AG09309 (cell line): ENCODE measurements at regions not wholly inside any gene's neighbourhood (a gene's known extent, or its start where the extent isn't known, plus 50 kb on each side); places are given as distances from the start of the nearest gene placed in this dataset.

Experiments used
- DNase-seq: peaks from one replicate; pipeline ENCODE4 v3.0.0-alpha.2; 2010; ENCODE audit warnings: low read depth
- H3K4me3 ChIP-seq: 2 replicates; pipeline ENCODE4 v1.5.1; 2011; ENCODE audit warnings: mild to moderate bottlenecking, low read depth, low read length, moderate library complexity; ENCODE audit not compliant: control insufficient read depth
- TF ChIP-seq, protein P1 (sequence below): IDR thresholded peaks from 2 replicates; pipeline ENCODE4 v1.5.1; 2011; ENCODE audit warnings: mild to moderate bottlenecking, low read depth, low read length, inconsistent platforms; ENCODE audit not compliant: insufficient read depth, control insufficient read depth; ENCODE audit errors: missing control alignments

GRCh38 chr1:58939146-58939545 lies 155.3 kb upstream of the JUN start:
- no peak for DNase-seq
- TF ChIP-seq, protein P1, sequence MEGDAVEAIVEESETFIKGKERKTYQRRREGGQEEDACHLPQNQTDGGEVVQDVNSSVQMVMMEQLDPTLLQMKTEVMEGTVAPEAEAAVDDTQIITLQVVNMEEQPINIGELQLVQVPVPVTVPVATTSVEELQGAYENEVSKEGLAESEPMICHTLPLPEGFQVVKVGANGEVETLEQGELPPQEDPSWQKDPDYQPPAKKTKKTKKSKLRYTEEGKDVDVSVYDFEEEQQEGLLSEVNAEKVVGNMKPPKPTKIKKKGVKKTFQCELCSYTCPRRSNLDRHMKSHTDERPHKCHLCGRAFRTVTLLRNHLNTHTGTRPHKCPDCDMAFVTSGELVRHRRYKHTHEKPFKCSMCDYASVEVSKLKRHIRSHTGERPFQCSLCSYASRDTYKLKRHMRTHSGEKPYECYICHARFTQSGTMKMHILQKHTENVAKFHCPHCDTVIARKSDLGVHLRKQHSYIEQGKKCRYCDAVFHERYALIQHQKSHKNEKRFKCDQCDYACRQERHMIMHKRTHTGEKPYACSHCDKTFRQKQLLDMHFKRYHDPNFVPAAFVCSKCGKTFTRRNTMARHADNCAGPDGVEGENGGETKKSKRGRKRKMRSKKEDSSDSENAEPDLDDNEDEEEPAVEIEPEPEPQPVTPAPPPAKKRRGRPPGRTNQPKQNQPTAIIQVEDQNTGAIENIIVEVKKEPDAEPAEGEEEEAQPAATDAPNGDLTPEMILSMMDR, result no peak
- no peak overlapping the region for H3K4me3 ChIP-seq

DNA sequence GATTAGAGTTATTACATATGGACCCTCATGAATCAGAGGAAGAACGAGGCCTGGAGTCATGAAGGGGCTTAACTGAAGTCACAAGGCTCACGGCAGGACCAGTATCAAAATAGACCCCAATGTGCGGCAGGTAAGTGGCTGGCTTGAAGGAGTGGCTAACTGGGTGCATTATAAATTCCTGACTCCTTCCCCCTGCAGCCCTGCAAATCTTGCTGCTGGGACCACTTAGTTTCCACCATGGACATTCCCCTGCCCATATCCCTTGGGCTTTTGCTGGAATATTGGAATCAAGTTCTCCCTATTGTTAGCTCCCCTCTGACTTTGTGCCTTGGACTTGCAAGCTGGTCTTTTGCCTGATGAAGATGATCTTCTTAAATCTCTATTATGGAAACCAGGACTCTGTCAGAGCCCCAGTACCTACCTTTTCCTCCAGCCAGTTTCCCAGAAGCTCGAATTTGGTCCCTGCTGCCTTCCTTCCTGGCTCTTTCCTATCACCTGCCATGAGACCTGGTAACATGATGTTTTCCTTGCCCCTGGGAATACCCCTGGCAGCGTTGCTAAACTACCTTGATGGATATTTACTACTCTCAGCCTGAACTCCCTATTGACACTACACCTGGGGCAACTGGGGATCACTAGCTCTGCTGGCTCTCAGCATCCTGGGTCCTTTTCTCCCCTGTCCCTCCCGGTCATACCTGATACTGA lies 156.0 kb upstream of the JUN start:
- no peak for DNase-seq
- no peak overlapping the region for H3K4me3 ChIP-seq
- TF ChIP-seq, protein P1, result no peak

DNA sequence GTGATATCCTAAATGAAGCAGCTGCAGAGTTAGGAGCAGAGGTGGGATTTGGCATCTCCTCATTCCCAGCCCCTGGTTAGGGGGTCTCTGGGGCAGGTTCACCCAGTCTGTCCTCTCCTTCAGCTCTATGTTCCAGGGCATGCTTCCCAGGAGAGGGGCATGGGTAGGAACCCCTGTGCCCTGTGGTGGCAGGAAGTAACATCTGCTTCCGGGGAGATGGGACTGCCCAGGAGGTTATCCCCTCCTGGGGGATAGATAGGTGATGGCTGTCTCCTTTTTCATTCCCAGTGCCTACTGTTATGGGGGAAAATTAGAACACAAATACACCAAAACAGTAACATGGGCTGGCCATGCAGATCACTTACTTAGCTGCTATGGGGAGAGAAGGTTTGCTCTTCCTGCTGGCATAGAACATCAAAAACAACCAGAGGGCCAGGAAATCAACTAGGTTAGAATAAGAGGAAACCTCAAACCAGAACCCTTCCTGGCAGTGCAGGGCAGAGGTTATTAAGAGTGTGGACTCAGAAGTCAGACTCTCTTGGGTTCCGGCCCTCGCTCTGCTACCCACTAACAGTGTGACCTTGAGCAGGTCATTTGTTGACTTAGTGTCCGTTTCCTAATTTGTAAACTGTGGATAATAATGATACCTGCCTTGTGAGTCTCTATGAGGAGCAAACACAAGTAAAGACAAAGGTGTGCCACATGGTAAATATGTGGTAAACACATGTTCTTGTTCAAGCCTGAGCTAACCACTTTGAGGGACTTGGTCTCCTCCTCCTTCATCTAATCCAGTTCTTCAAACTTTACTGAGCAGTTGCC lies 157.8 kb upstream of the JUN start:
- no peak for DNase-seq
- TF ChIP-seq, protein P1, result no peak
- H3K4me3 ChIP-seq, result no peak overlapping the region

DNA sequence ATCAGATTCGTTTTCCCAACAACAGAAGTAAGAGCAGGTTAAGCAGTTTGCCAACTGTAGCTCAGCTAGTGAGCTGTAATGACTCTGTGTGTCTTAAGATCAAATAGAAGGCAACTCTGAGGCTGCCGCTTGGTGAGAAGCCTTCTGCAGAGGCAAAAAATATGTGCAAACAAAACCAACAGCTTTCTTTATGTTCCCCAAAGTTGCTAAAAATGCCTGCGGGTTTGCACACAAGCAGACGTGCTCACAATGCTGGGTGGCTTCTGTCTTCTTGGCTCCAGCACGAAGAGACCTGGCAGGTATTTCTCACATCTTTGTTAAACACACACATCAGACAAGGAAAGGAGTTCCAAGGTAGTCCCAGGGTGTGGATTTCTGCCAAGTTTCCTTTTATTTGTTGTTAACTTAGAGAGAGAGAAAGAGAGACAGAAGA lies 158.9 kb upstream of the JUN start:
- H3K4me3 ChIP-seq, result no peak overlapping the region
- TF ChIP-seq, protein P1, result no peak
- no peak for DNase-seq

DNA sequence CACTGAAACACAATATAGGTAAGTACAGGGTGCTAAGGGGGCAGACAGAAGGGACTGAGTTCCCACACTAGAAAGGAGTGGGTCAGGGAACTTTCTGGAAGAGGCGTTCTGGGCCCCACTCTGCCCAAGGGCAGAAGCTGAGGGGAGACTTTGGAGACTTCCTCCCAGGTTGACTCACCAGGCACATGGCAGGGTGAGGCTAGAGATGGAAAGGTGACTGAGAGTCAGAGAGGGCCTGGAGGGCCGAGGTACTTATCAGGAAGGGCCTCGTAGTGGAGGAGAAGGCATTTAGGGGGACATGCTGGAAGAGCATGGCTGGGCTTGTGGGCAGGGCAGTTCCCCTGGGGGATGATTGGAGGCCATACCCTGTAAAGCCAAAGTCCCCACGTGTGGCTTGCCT lies 159.9 kb upstream of the JUN start:
- TF ChIP-seq, protein P1, result no peak
- no peak for DNase-seq
- H3K4me3 ChIP-seq, result no peak overlapping the region

DNA sequence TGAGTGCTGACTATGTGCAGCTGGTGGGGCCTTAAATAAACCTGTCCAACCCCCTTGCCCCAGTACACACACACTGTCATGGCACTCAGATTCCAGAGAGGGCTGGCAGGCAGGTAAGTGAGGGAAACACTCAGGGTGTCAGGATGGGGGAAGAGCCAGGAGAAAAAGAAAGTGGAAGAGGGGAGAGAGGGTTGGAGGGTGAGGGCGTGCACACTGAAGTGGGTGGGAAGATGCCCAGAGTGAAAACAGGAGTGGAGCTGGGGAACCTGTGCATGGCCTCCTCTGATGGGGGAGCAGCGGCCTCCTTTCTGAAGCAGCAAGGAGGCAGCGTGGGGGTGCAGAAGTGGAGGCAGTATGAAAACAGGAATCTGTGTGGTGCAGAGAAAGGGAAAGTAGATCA lies 160.6 kb upstream of the JUN start:
- TF ChIP-seq, protein P1, result no peak
- H3K4me3 ChIP-seq, result no peak overlapping the region
- DNase-seq, result no peak
